Panc1 (cell line): ENCODE measurements at regions not wholly inside any gene's neighbourhood (a gene's known extent, or its start where the extent isn't known, plus 50 kb on each side); places are given as distances from the start of the nearest gene placed in this dataset.

Source experiments
- ATAC-seq: fragments of 200-7000 bp; cut with Tn5 transposase; 2 replicates; pipeline ENCODE4 v1.9.1; 2020; ENCODE audit warnings: mild to moderate bottlenecking, moderate library complexity
- BruUV-seq: library from RNA; stranded (reverse); fragments of 400-500 nt; replicated peaks from 2 replicates; lab custom pipeline; 2021; lab: Mats Ljungman, UMichigan
- CTCF ChIA-PET: fragments of 300-600 bp; sonication (Branson Sonifier 250); formaldehyde crosslinking; loops from one replicate; lab custom pipeline; 2022; ENCODE audit warnings: antibody characterized with exemption; lab: Charles Lee
- POLR2A ChIA-PET: fragments of 300-600 bp; sonication (Branson Sonifier 250); formaldehyde crosslinking; loops from one replicate; lab custom pipeline; 2022; ENCODE audit warnings: antibody characterized with exemption; lab: Charles Lee
- DNase-seq: peaks from one replicate; pipeline ENCODE4 v3.0.0-alpha.2; 2010; ENCODE audit warnings: low read depth, low spot score
- H3K27ac ChIP-seq: 2 replicates; pipeline ENCODE4 v1.5.1; 2011; ENCODE audit warnings: mild to moderate bottlenecking, low read length, inconsistent platforms
- H3K27me3 ChIP-seq: fragments of 200-500 bp; sonication (Bioruptor generic); 2 replicates; pipeline ENCODE4 v1.6.0; 2014; ENCODE audit warnings: low read length, inconsistent platforms; ENCODE audit not compliant: control insufficient read depth, insufficient read depth
- H3K36me3 ChIP-seq: fragments of 200-500 bp; sonication (Bioruptor generic); 2 replicates; pipeline ENCODE4 v1.5.1; 2014; ENCODE audit warnings: inconsistent platforms, mild to moderate bottlenecking, low read length, moderate library complexity; ENCODE audit not compliant: control insufficient read depth, insufficient read depth
- H3K4me1 ChIP-seq: 2 replicates; pipeline ENCODE4 v1.5.1; 2011; ENCODE audit warnings: inconsistent platforms, mild to moderate bottlenecking, low read length, moderate library complexity; ENCODE audit not compliant: control insufficient read depth, insufficient read depth
- H3K4me3 ChIP-seq, 2 experiments: 2 replicates each; pipeline ENCODE4 v1.5.1; 2011 to 2012; ENCODE audit warnings: low read depth in 2 of 2, low read length in 2 of 2, mild to moderate bottlenecking in 2 of 2, inconsistent platforms in 1 of 2, moderate library complexity in 1 of 2
- H3K9me3 ChIP-seq: fragments of 200-500 bp; sonication (Bioruptor generic); 2 replicates; pipeline ENCODE4 v1.5.1; 2014; ENCODE audit warnings: low read depth, mild to moderate bottlenecking, inconsistent platforms, low read length, moderate library complexity; ENCODE audit not compliant: control insufficient read depth, insufficient read depth
- CTCF ChIP-seq: fragments of 450-650 bp; IDR thresholded peaks from 2 replicates; pipeline ENCODE4 v1.5.1; 2017; ENCODE audit warnings: mild to moderate bottlenecking
- POLR2AphosphoS5 ChIP-seq: IDR thresholded peaks from 2 replicates; pipeline ENCODE4 v1.6.1; 2012; ENCODE audit warnings: mild to moderate bottlenecking, low read depth, low read length, moderate library complexity
- REST ChIP-seq, 2 experiments: IDR thresholded peaks; 2 replicates each; pipeline ENCODE4 v1.6.1; 2011 to 2012; ENCODE audit warnings: low read depth in 2 of 2, control low read depth in 1 of 2, low read length in 1 of 2, mild to moderate bottlenecking in 1 of 2, moderate library complexity in 1 of 2; ENCODE audit not compliant: insufficient read depth in 1 of 2
- SIN3A ChIP-seq: IDR thresholded peaks from 2 replicates; pipeline ENCODE4 v1.6.1; 2012; ENCODE audit warnings: low read depth, mild to moderate bottlenecking, low read length, moderate library complexity, borderline replicate concordance; ENCODE audit not compliant: insufficient read depth
- TCF7L2 ChIP-seq: IDR thresholded peaks from 2 replicates; pipeline ENCODE4 v1.6.1; 2011; ENCODE audit warnings: mild to moderate bottlenecking, low read depth, low read length, inconsistent platforms
- in situ Hi-C: cut with HindIII; loops from 2 replicates; pipeline ENCODE4 v1.10.0; 2016; ENCODE audit warnings: low sequenced_read_pairs, low pct_unique_long_range_greater_than_20kb
- intact Hi-C: fragments of 100-400 bp; cut with micrococcal nuclease; formaldehyde crosslinking; loops from one replicate; pipeline ENCODE4 v1.10.0; 2022; ENCODE audit not compliant: unreplicated experiment

GRCh38 chr1:197998110-197998509 is 80.9 kb downstream of the LHX9 start:
- Histone ChIP-seq H3K9me3 (no peaks in the 10 kb centered on the region), H3K4me1 (no peaks in the 10 kb centered on the region), H3K36me3 (no peaks in the 10 kb centered on the region; the same call in 1 of the 2 replicates), H3K27ac (no peak overlapping the region), H3K27me3 (no peaks in the 10 kb centered on the region), H3K4me3 (no peak overlapping the region)
- no peak for DNase-seq
- intact Hi-C loops (no loop called here), in situ Hi-C loops (no loop called here)
- no TSS peak for BruUV-seq
- TF ChIP-seq CTCF (peak; percentile 23), TCF7L2 (no peak)
- ATAC-seq = no peak
- ChIA-PET CTCF (no interaction called here), POLR2A (no interaction called here)

- CTCF ChIA-PET = no interaction called here
- Histone ChIP-seq H3K9me3 (no peaks in the 10 kb centered on the region), H3K27ac (no peak overlapping the region), H3K4me1 (no peaks in the 10 kb centered on the region), H3K4me3 (no peak overlapping the region), H3K27me3 (no peaks in the 10 kb centered on the region), H3K36me3 (no peaks in the 10 kb centered on the region; the same call in 1 of the 2 replicates)
- in situ Hi-C loops (no loop called here), intact Hi-C loops (no loop called here)
- ATAC-seq = no peak
- POLR2A ChIA-PET = no interaction called here
- BruUV-seq = no TSS peak
- no peak for TF ChIP-seq SIN3A
- no peak for TF ChIP-seq POLR2AphosphoS5
- no peak for TF ChIP-seq CTCF
- TF ChIP-seq REST (IDR thresholded peaks at IDR 0.05; ENCODE audit: insufficient read depth in 1 of 2, low read depth in 2 of 2, low read length in 1 of 2) = no peak
- TF ChIP-seq TCF7L2 = no peak
- no peak for DNase-seq
Measured at GRCh38 chr1:198001776-198002408, 84.7 kb downstream of the LHX9 start.
